ENCODE measurements at regions not wholly inside any gene's neighbourhood (a gene's known extent, or its start where the extent isn't known, plus 50 kb on each side); places are given as distances from the start of the nearest gene placed in this dataset.

GRCh38 chr17:70295731-70296130 lies 126.4 kb downstream of the KCNJ2 start:
- no peak for ATAC-seq
- TF ChIP-seq GATA3 (IDR thresholded peaks at IDR 0.05; ENCODE audit: borderline replicate concordance) (no peak), MYC (IDR thresholded peaks at IDR 0.05; ENCODE audit: borderline replicate concordance, low read length) (no peak), NPAS2 (CRISPR knock-in tag; IDR thresholded peaks at IDR 0.05; ENCODE audit: borderline replicate concordance) (no peak), KDM5A (IDR thresholded peaks at IDR 0.05) (no peak), RCOR1 (IDR thresholded peaks at IDR 0.05; ENCODE audit: low read depth, low read length) (no peak), TP53 (CRISPR knock-in tag; IDR thresholded peaks at IDR 0.05) (no peak), JUN (IDR thresholded peaks at IDR 0.05) (no peak), BCL3 (IDR thresholded peaks at IDR 0.05) (no peak), PHF8 (IDR thresholded peaks at IDR 0.05; ENCODE audit: borderline replicate concordance, low read depth) (no peak), BHLHE40 (IDR thresholded peaks at IDR 0.05; ENCODE audit: low read depth, low read length) (no peak), FOSL2 (IDR thresholded peaks at IDR 0.05) (no peak), FOSL2 (CRISPR knock-in tag; IDR thresholded peaks at IDR 0.05) (no peak), FOSB (CRISPR knock-in tag; IDR thresholded peaks at IDR 0.05) (no peak), SREBF2 (IDR thresholded peaks at IDR 0.05) (no peak), MAZ (IDR thresholded peaks at IDR 0.05; ENCODE audit: borderline replicate concordance, low read depth, low read length) (no peak)
- TF ChIP-seq, protein P1, sequence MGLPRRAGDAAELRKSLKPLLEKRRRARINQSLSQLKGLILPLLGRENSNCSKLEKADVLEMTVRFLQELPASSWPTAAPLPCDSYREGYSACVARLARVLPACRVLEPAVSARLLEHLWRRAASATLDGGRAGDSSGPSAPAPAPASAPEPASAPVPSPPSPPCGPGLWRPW (IDR thresholded peaks at IDR 0.05), result no peak
- TF ChIP-seq, protein P2, sequence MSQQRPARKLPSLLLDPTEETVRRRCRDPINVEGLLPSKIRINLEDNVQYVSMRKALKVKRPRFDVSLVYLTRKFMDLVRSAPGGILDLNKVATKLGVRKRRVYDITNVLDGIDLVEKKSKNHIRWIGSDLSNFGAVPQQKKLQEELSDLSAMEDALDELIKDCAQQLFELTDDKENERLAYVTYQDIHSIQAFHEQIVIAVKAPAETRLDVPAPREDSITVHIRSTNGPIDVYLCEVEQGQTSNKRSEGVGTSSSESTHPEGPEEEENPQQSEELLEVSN (IDR thresholded peaks at IDR 0.05; ENCODE audit: borderline replicate concordance, low read depth), result no peak
- TF ChIP-seq, protein P3, sequence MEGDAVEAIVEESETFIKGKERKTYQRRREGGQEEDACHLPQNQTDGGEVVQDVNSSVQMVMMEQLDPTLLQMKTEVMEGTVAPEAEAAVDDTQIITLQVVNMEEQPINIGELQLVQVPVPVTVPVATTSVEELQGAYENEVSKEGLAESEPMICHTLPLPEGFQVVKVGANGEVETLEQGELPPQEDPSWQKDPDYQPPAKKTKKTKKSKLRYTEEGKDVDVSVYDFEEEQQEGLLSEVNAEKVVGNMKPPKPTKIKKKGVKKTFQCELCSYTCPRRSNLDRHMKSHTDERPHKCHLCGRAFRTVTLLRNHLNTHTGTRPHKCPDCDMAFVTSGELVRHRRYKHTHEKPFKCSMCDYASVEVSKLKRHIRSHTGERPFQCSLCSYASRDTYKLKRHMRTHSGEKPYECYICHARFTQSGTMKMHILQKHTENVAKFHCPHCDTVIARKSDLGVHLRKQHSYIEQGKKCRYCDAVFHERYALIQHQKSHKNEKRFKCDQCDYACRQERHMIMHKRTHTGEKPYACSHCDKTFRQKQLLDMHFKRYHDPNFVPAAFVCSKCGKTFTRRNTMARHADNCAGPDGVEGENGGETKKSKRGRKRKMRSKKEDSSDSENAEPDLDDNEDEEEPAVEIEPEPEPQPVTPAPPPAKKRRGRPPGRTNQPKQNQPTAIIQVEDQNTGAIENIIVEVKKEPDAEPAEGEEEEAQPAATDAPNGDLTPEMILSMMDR (IDR thresholded peaks at IDR 0.05), result no peak
- TF ChIP-seq, protein P4, sequence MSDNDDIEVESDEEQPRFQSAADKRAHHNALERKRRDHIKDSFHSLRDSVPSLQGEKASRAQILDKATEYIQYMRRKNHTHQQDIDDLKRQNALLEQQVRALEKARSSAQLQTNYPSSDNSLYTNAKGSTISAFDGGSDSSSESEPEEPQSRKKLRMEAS (IDR thresholded peaks at IDR 0.05), result no peak
- DNase-seq (ENCODE audit: low read depth in 1 of 2, low spot score in 1 of 2), result no peak
- 47% methylated on average over 1 of the region's 1 CpG for WGBS (ENCODE audit: missing lambda C conversion rate)
- Histone ChIP-seq H3K27ac (no peak overlapping the region), H3K4me2 (no peak overlapping the region), H3K4me3 (no peak overlapping the region), H3K4me1 (no peaks in the 10 kb centered on the region), H3K9me3 (peaks cover 4% of the 10 kb centered on the region; the same call in 1 of the 3 replicates)
- ChIA-PET POLR2A (no interaction called here), CTCF (no interaction called here)
- FAIRE-seq, result no peak

GRCh38 chr17:70296456-70296855 lies 127.1 kb downstream of the KCNJ2 start:
- no peak for ATAC-seq
- ChIA-PET POLR2A (no interaction called here), CTCF (interaction anchor here (1.0 kb wide), 1 partner anchor 16 kb away, joined by 3 read pairs; no protein-coding TSS in a partner anchor)
- Histone ChIP-seq H3K4me3 (no peak overlapping the region), H3K27ac (no peak overlapping the region), H3K4me2 (no peak overlapping the region), H3K4me1 (no peaks in the 10 kb centered on the region), H3K9me3 (peaks cover 4% of the 10 kb centered on the region; the same call in 1 of the 3 replicates)
- TF ChIP-seq FOXS1 (CRISPR knock-in tag; IDR thresholded peaks at IDR 0.05), result no peak
- TF ChIP-seq KDM5A (IDR thresholded peaks at IDR 0.05), result no peak
- TF ChIP-seq JUNB (IDR thresholded peaks at IDR 0.05), result no peak
- no peak for TF ChIP-seq HOXB13 (CRISPR knock-in tag; IDR thresholded peaks at IDR 0.05; ENCODE audit: low read depth)
- TF ChIP-seq, protein P5, sequence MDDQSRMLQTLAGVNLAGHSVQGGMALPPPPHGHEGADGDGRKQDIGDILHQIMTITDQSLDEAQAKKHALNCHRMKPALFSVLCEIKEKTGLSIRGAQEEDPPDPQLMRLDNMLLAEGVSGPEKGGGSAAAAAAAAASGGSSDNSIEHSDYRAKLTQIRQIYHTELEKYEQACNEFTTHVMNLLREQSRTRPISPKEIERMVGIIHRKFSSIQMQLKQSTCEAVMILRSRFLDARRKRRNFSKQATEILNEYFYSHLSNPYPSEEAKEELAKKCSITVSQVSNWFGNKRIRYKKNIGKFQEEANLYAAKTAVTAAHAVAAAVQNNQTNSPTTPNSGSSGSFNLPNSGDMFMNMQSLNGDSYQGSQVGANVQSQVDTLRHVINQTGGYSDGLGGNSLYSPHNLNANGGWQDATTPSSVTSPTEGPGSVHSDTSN (IDR thresholded peaks at IDR 0.05), result no peak
- 12% methylated on average over 2 of the region's 2 CpGs for WGBS (ENCODE audit: missing lambda C conversion rate)
- DNase-seq (ENCODE audit: low read depth in 1 of 2, low spot score in 1 of 2), result no peak
- FAIRE-seq, result no peak
